ENCODE measurements at regions not wholly inside any gene's neighbourhood (a gene's known extent, or its start where the extent isn't known, plus 50 kb on each side); places are given as distances from the start of the nearest gene placed in this dataset.
A peak's percentile ranks its signal among the peaks of the same experiment; 100 is the strongest.

DNA sequence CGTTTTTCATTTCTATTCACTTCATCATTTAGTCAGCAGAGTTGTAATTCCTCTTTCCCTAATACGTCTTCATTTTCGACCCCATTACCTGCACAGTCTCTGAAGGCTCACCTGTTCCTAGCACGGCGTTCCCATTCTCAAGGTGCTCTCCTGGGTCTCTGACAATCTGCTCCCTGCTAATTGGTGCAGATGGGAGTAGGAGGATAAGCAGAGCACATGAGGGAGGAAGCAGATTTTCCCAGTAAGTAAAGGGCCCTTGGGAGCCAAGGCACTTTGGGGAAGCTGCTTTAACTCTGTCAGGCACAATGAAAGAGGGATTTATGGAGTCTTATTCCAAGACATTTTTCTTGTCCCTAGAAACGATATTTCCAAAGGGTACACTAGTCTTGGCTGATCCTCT lies 466.4 kb downstream of the STIM2 start:
- no peak overlapping the region for H3K4me3 ChIP-seq (ENCODE audit: low read depth, low read length)
- no peak for DNase-seq (ENCODE audit: low read depth)
- TF ChIP-seq CTCF (conservative IDR thresholded peaks at IDR 0.05; ENCODE audit: low read depth, low read length), result no peak

GRCh38 chr4:27327421-27328181 lies 467.0 kb downstream of the STIM2 start:
- no peak for DNase-seq (ENCODE audit: low read depth)
- H3K4me3 ChIP-seq (ENCODE audit: low read depth, low read length), result no peak overlapping the region
- no peak for TF ChIP-seq CTCF (conservative IDR thresholded peaks at IDR 0.05; ENCODE audit: low read depth, low read length)

GRCh38 chr4:27338530-27338929 lies 477.9 kb downstream of the STIM2 start:
- no peak overlapping the region for H3K4me3 ChIP-seq (ENCODE audit: low read depth, low read length)
- no peak for TF ChIP-seq CTCF (conservative IDR thresholded peaks at IDR 0.05; ENCODE audit: low read depth, low read length)
- no peak for DNase-seq (ENCODE audit: low read depth)

DNA sequence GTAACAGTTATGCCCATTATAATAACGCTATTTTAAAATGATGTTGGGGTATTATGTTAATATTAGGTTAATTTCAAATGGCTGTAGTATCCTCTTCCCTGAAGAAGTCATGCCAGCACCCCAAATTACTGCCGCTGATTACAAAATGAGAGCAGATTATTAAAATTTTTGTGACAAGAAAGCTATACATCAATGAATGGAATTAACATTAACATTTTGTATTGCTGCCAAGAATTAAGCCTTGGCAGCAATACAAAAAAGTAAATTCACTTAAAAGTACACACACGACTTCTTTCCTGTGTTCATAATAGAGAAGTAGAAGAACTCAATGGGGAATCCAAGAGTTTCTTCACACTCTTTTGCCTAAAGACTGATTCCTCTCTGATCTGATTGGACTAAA lies 482.8 kb downstream of the STIM2 start:
- H3K4me3 ChIP-seq (ENCODE audit: low read depth, low read length), result no peak overlapping the region
- DNase-seq (ENCODE audit: low read depth), result no peak
- no peak for TF ChIP-seq CTCF (conservative IDR thresholded peaks at IDR 0.05; ENCODE audit: low read depth, low read length)

DNA sequence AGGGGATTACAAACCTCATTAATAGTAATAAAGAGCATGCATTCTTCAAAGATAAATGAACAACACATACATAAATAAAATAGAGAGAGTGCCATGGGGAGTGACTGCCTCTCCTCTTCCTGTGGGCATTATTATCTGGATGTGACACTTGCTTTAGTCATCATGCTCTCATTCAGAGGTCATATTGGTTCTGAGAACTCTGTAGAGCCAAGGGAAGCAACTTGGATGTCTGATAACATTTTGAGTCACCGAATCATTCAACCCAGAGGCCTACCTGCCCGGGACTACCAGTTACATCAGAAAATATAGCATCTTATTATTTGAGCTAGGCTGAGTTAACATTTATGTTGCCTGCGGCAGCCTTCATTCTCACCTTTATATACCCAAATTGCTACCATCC lies 489.5 kb downstream of the STIM2 start:
- no peak for DNase-seq (ENCODE audit: low read depth)
- TF ChIP-seq CTCF (conservative IDR thresholded peaks at IDR 0.05; ENCODE audit: low read depth, low read length), result no peak
- no peak overlapping the region for H3K4me3 ChIP-seq (ENCODE audit: low read depth, low read length)

- TF ChIP-seq CTCF (conservative IDR thresholded peaks at IDR 0.05; ENCODE audit: low read depth, low read length), result no peak
Observed at GRCh38 chr4:27357283-27357682, 496.6 kb downstream of the STIM2 start.

GRCh38 chr4:27358269-27358668 lies 497.6 kb downstream of the STIM2 start:
- no peak for TF ChIP-seq CTCF (conservative IDR thresholded peaks at IDR 0.05; ENCODE audit: low read depth, low read length)
- no peak for DNase-seq (ENCODE audit: low read depth)
- H3K4me3 ChIP-seq (ENCODE audit: low read depth, low read length), result no peak overlapping the region

More at GRCh38 chr4:27357283-27357682, 496.6 kb downstream of the STIM2 start:
- DNase-seq (ENCODE audit: low read depth), result peak; percentile 1
- no peak overlapping the region for H3K4me3 ChIP-seq (ENCODE audit: low read depth, low read length)
